ENCODE measurements at regions not wholly inside any gene's neighbourhood (a gene's known extent, or its start where the extent isn't known, plus 50 kb on each side); places are given as distances from the start of the nearest gene placed in this dataset.

GRCh38 chrX:125532411-125533089, 212.9 kb downstream of the TEX13C start:
- H3K36me3 ChIP-seq (ENCODE audit: insufficient read depth, low read length), result no peaks in the 10 kb centered on the region
- H3K79me2 ChIP-seq (ENCODE audit: insufficient read depth, low read length), result no peaks in the 10 kb centered on the region
- H3K27ac ChIP-seq (ENCODE audit: low read depth, low read length), result no peak overlapping the region
- TF ChIP-seq CTCF (IDR thresholded peaks at IDR 0.05; ENCODE audit: extremely low read depth, low read depth, low read length), result no peak
- no peaks in the 10 kb centered on the region for H3K27me3 ChIP-seq (ENCODE audit: insufficient read depth, low read length)
- H3K4me2 ChIP-seq (ENCODE audit: insufficient read depth, low read length), result no peak overlapping the region
- no peak overlapping the region for H3K4me3 ChIP-seq (ENCODE audit: insufficient read depth, low read length)
- no peaks in the 10 kb centered on the region for H3K4me1 ChIP-seq (ENCODE audit: insufficient read depth, low read length)
- no peak for DNase-seq (ENCODE audit: insufficient read length, low spot score, missing footprints)
- H3K9me3 ChIP-seq (ENCODE audit: low read depth, low read length), result peaks cover 3% of the 10 kb centered on the region
- no peaks in the 10 kb centered on the region for H4K20me1 ChIP-seq (ENCODE audit: insufficient read depth, low read length)
- H2AFZ ChIP-seq (ENCODE audit: low read length), result no peak overlapping the region

- H3K4me2 ChIP-seq (ENCODE audit: insufficient read depth, low read length), result no peak overlapping the region
- H3K4me1 ChIP-seq (ENCODE audit: insufficient read depth, low read length), result no peaks in the 10 kb centered on the region
- no peak for DNase-seq (ENCODE audit: insufficient read length, low spot score, missing footprints)
- no peak overlapping the region for H3K27ac ChIP-seq (ENCODE audit: low read depth, low read length)
- no peaks in the 10 kb centered on the region for H4K20me1 ChIP-seq (ENCODE audit: insufficient read depth, low read length)
- H2AFZ ChIP-seq (ENCODE audit: low read length), result no peak overlapping the region
- H3K36me3 ChIP-seq (ENCODE audit: insufficient read depth, low read length), result no peaks in the 10 kb centered on the region
- no peaks in the 10 kb centered on the region for H3K79me2 ChIP-seq (ENCODE audit: insufficient read depth, low read length)
- TF ChIP-seq CTCF (IDR thresholded peaks at IDR 0.05; ENCODE audit: extremely low read depth, low read depth, low read length), result no peak
- H3K27me3 ChIP-seq (ENCODE audit: insufficient read depth, low read length), result no peaks in the 10 kb centered on the region
- H3K4me3 ChIP-seq (ENCODE audit: insufficient read depth, low read length), result no peak overlapping the region
- H3K9me3 ChIP-seq (ENCODE audit: low read depth, low read length), result peaks cover 3% of the 10 kb centered on the region
Measured at GRCh38 chrX:125533352-125533751, 213.7 kb downstream of the TEX13C start.

GRCh38 chrX:125544031-125544660, 224.5 kb downstream of the TEX13C start:
- no peaks in the 10 kb centered on the region for H4K20me1 ChIP-seq (ENCODE audit: insufficient read depth, low read length)
- TF ChIP-seq CTCF (IDR thresholded peaks at IDR 0.05; ENCODE audit: extremely low read depth, low read depth, low read length), result no peak
- no peaks in the 10 kb centered on the region for H3K36me3 ChIP-seq (ENCODE audit: insufficient read depth, low read length)
- no peak overlapping the region for H2AFZ ChIP-seq (ENCODE audit: low read length)
- no peaks in the 10 kb centered on the region for H3K4me1 ChIP-seq (ENCODE audit: insufficient read depth, low read length)
- H3K9me3 ChIP-seq (ENCODE audit: low read depth, low read length), result no peaks in the 10 kb centered on the region
- no peak overlapping the region for H3K27ac ChIP-seq (ENCODE audit: low read depth, low read length)
- H3K4me2 ChIP-seq (ENCODE audit: insufficient read depth, low read length), result no peak overlapping the region
- no peak overlapping the region for H3K4me3 ChIP-seq (ENCODE audit: insufficient read depth, low read length)
- H3K79me2 ChIP-seq (ENCODE audit: insufficient read depth, low read length), result no peaks in the 10 kb centered on the region
- H3K27me3 ChIP-seq (ENCODE audit: insufficient read depth, low read length), result no peaks in the 10 kb centered on the region
- no peak for DNase-seq (ENCODE audit: insufficient read length, low spot score, missing footprints)

- TF ChIP-seq CTCF (IDR thresholded peaks at IDR 0.05; ENCODE audit: extremely low read depth, low read depth, low read length), result no peak
- H3K36me3 ChIP-seq (ENCODE audit: insufficient read depth, low read length), result no peaks in the 10 kb centered on the region
- no peaks in the 10 kb centered on the region for H3K27me3 ChIP-seq (ENCODE audit: insufficient read depth, low read length)
- H3K4me2 ChIP-seq (ENCODE audit: insufficient read depth, low read length), result no peak overlapping the region
- H3K27ac ChIP-seq (ENCODE audit: low read depth, low read length), result no peak overlapping the region
- no peaks in the 10 kb centered on the region for H3K79me2 ChIP-seq (ENCODE audit: insufficient read depth, low read length)
- H3K9me3 ChIP-seq (ENCODE audit: low read depth, low read length), result no peaks in the 10 kb centered on the region
- H2AFZ ChIP-seq (ENCODE audit: low read length), result no peak overlapping the region
- H3K4me3 ChIP-seq (ENCODE audit: insufficient read depth, low read length), result no peak overlapping the region
- no peaks in the 10 kb centered on the region for H4K20me1 ChIP-seq (ENCODE audit: insufficient read depth, low read length)
- no peaks in the 10 kb centered on the region for H3K4me1 ChIP-seq (ENCODE audit: insufficient read depth, low read length)
- no peak for DNase-seq (ENCODE audit: insufficient read length, low spot score, missing footprints)
Measured at GRCh38 chrX:125544856-125545255, 225.2 kb downstream of the TEX13C start.
